ENCODE measurements at regions not wholly inside any gene's neighbourhood (a gene's known extent, or its start where the extent isn't known, plus 50 kb on each side); places are given as distances from the start of the nearest gene placed in this dataset.
"Not testable (repeated sequence)": the region's sequence is repeated elsewhere in the genome, so short reads cannot be mapped to it uniquely, and the experiment has no call there.

GRCh38 chr19:13712767-13713201 is 51.5 kb upstream of the MRI1 start:
- no peak for DNase-seq

GRCh38 chr19:13707915-13708314 is 56.4 kb upstream of the MRI1 start:
- no peak for DNase-seq

- DNase-seq = no peak
These were observed 58.3 kb upstream of the MRI1 start for GRCh38 chr19:13705928-13706447.

GRCh38 chr19:13705201-13705600 is 59.1 kb upstream of the MRI1 start:
- no peak for DNase-seq

- DNase-seq = no peak
These were observed 62.7 kb upstream of the MRI1 start for GRCh38 chr19:13701624-13702023.

- DNase-seq = no peak
These were observed 63.7 kb upstream of the MRI1 start for GRCh38 chr19:13700621-13701020.

GRCh38 chr19:13699786-13700185 is 64.5 kb upstream of the MRI1 start:
- no peak for DNase-seq

- no peak for DNase-seq
These were observed 67.5 kb upstream of the MRI1 start for GRCh38 chr19:13696839-13697238.

- DNase-seq = peak; percentile 57
These were observed 70.4 kb upstream of the MRI1 start for GRCh38 chr19:13693889-13694288.

GRCh38 chr19:13691569-13692435 is 72.5 kb upstream of the MRI1 start:
- DNase-seq = peak; percentile 55

GRCh38 chr19:13689085-13689484 is 75.2 kb upstream of the MRI1 start:
- DNase-seq = peak; percentile 28

GRCh38 chr19:13684021-13684420 is 80.3 kb upstream of the MRI1 start:
- DNase-seq = no peak

GRCh38 chr19:13681509-13681908 is 82.8 kb upstream of the MRI1 start:
- DNase-seq = no peak

GRCh38 chr19:13680708-13681360 is 83.5 kb upstream of the MRI1 start:
- DNase-seq = not testable (repeated sequence)

GRCh38 chr19:13676967-13677366 is 87.4 kb upstream of the MRI1 start:
- DNase-seq = not testable (repeated sequence)

GRCh38 chr19:13672480-13673175 is 91.7 kb upstream of the MRI1 start:
- peak; percentile 15 for DNase-seq

- DNase-seq = peak; percentile 64
These were observed 93.5 kb upstream of the MRI1 start for GRCh38 chr19:13670846-13671245.

- no peak for DNase-seq
These were observed 94.5 kb upstream of the MRI1 start for GRCh38 chr19:13669780-13670355.

- no peak for DNase-seq
These were observed 95.4 kb upstream of the MRI1 start for GRCh38 chr19:13668964-13669363.

- DNase-seq = no peak
These were observed 98.2 kb upstream of the MRI1 start for GRCh38 chr19:13666165-13666564.

GRCh38 chr19:13665125-13665905 is 99.0 kb upstream of the MRI1 start:
- DNase-seq = no peak
